HCT116 (cell line): ENCODE measurements at regions not wholly inside any gene's neighbourhood (a gene's known extent, or its start where the extent isn't known, plus 50 kb on each side); places are given as distances from the start of the nearest gene placed in this dataset.

ENCODE experiments used
- ATAC-seq: fragments of 200-7000 bp; cut with Tn5 transposase; 2 replicates; pipeline ENCODE4 v1.9.1; 2020; ENCODE audit warnings: mild to moderate bottlenecking, moderate library complexity
- BruUV-seq: library from RNA; stranded (reverse); fragments of 400-500 nt; replicated peaks from 2 replicates; lab custom pipeline; 2021; lab: Mats Ljungman, UMichigan
- CTCF ChIA-PET: fragments of 300-600 bp; sonication (Branson Sonifier 250); formaldehyde crosslinking; loops from one replicate; lab custom pipeline; 2021; ENCODE audit warnings: antibody characterized with exemption; lab: Charles Lee
- POLR2A ChIA-PET: fragments of 300-600, 350-600 bp; sonication (Branson Sonifier 250); formaldehyde crosslinking; loops from one replicate; lab custom pipeline; 2021; ENCODE audit warnings: antibody characterized with exemption; lab: Charles Lee
- RAD21 ChIA-PET, 2 experiments: fragments of 300-600 bp; sonication (Branson Sonifier 250); formaldehyde crosslinking; loops; one replicate each; lab custom pipeline; 2023; ENCODE audit warnings: low total read pairs in 2 of 2; ENCODE audit not compliant: uncharacterized antibody in 2 of 2, unreplicated experiment in 2 of 2, low non-redundant PET in 1 of 2; lab: Charles Lee
- DNase-seq: peaks from one replicate; pipeline ENCODE4 v3.0.0-alpha.2; 2010; ENCODE audit warnings: low read depth, low spot score
- H2AFZ ChIP-seq: fragments of 200-600 bp; shearing (Covaris generic), sonication (generic); 2 replicates; pipeline ENCODE4 v1.6.1; 2017; ENCODE audit warnings: low read depth, mixed run types, mixed read lengths, antibody characterized with exemption, low read length; ENCODE audit not compliant: poor library complexity, severe bottlenecking
- H3K27ac ChIP-seq: 2 replicates; pipeline ENCODE4 v1.5.1; 2012; ENCODE audit warnings: low read depth, low read length
- H3K27me3 ChIP-seq: fragments of 200-600 bp; sonication (generic); 2 replicates; pipeline ENCODE4 v1.6.1; 2016; ENCODE audit warnings: mixed run types, low read length, mixed read lengths; ENCODE audit not compliant: insufficient read depth
- H3K36me3 ChIP-seq, 2 experiments: fragments of 200-500 bp in 1 of 2; fragments of 200-600 bp in 1 of 2; sonication (Bioruptor generic) in 1 of 2; sonication (generic) in 1 of 2; 2 replicates each; pipeline versions ENCODE4 v1.5.1 to v1.6.1; 2014 to 2016; ENCODE audit warnings: low read length in 2 of 2, inconsistent platforms in 1 of 2, mixed read lengths in 1 of 2, mixed run types in 1 of 2; ENCODE audit not compliant: insufficient read depth in 2 of 2, control insufficient read depth in 1 of 2
- H3K4me1 ChIP-seq, 2 experiments: fragments of 200-600 bp in 1 of 2; sonication (generic) in 1 of 2; 2 replicates each; pipeline versions ENCODE4 v1.5.1 to v1.6.1; 2012 to 2017; ENCODE audit warnings: low read length in 2 of 2, inconsistent platforms in 1 of 2, mild to moderate bottlenecking in 1 of 2, mixed read lengths in 1 of 2, mixed run types in 1 of 2, moderate library complexity in 1 of 2; ENCODE audit not compliant: insufficient read depth in 2 of 2, control insufficient read depth in 1 of 2
- H3K4me2 ChIP-seq: fragments of 200-600 bp; sonication (generic); 2 replicates; pipeline ENCODE4 v1.6.1; 2017; ENCODE audit warnings: mixed run types, low read length, mixed read lengths
- H3K4me3 ChIP-seq, 2 experiments: fragments of 200-600 bp in 1 of 2; sonication (generic) in 1 of 2; replicated peaks in 1 of 2; 2 replicates each; pipeline ENCODE4 v1.5.1; 2011 to 2016; ENCODE audit warnings: low read length in 2 of 2, control low read depth in 1 of 2, low read depth in 1 of 2, mild to moderate bottlenecking in 1 of 2, mixed read lengths in 1 of 2, mixed run types in 1 of 2
- H3K79me2 ChIP-seq: fragments of 200-600 bp; sonication (generic); 2 replicates; pipeline ENCODE4 v1.6.1; 2017; ENCODE audit warnings: mild to moderate bottlenecking, mixed run types, low read length, moderate library complexity, mixed read lengths; ENCODE audit not compliant: insufficient read depth
- H3K9ac ChIP-seq: fragments of 200-600 bp; sonication (generic); 2 replicates; pipeline ENCODE4 v1.6.1; 2016; ENCODE audit warnings: low read length, mixed read lengths
- H3K9me2 ChIP-seq: fragments of 200-600 bp; sonication (generic), shearing (Covaris generic); 2 replicates; pipeline ENCODE4 v1.6.1; 2017; ENCODE audit warnings: mixed run types, mild to moderate bottlenecking, moderate library complexity; ENCODE audit not compliant: insufficient read depth
- H3K9me3 ChIP-seq, 2 experiments: fragments of 200-500 bp in 1 of 2; fragments of 200-600 bp in 1 of 2; sonication (Bioruptor generic) in 1 of 2; sonication (generic) in 1 of 2; 2 replicates each; pipeline ENCODE4 v1.6.1; 2014 to 2017; ENCODE audit warnings: low read length in 2 of 2, mixed read lengths in 2 of 2, inconsistent platforms in 1 of 2, low read depth in 1 of 2, mild to moderate bottlenecking in 1 of 2, mixed run types in 1 of 2, moderate library complexity in 1 of 2; ENCODE audit not compliant: control insufficient read depth in 1 of 2, insufficient read depth in 1 of 2
- H4K20me1 ChIP-seq: fragments of 200-600 bp; sonication (generic), shearing (Covaris generic); 2 replicates; pipeline ENCODE4 v1.6.1; 2017; ENCODE audit warnings: mixed run types, mild to moderate bottlenecking, moderate library complexity; ENCODE audit not compliant: insufficient read depth
- JUND ChIP-seq: IDR thresholded peaks from 2 replicates; pipeline ENCODE4 v1.6.1; 2012
- POLR2A ChIP-seq: IDR thresholded peaks from 2 replicates; pipeline ENCODE4 v1.7.0; 2011; ENCODE audit warnings: borderline replicate concordance; ENCODE audit not compliant: insufficient read depth, insufficient read length; ENCODE audit errors: extremely low read depth
- POLR2AphosphoS5 ChIP-seq: IDR thresholded peaks from 2 replicates; pipeline ENCODE4 v1.6.1; 2011; ENCODE audit warnings: mild to moderate bottlenecking, low read depth, low read length, moderate library complexity
- SP1 ChIP-seq: IDR thresholded peaks from 2 replicates; pipeline ENCODE4 v1.6.1; 2012; ENCODE audit warnings: low read depth
- TCF7L2 ChIP-seq: IDR thresholded peaks from 2 replicates; pipeline ENCODE4 v1.7.0; 2011; ENCODE audit warnings: borderline replicate concordance, inconsistent platforms; ENCODE audit not compliant: insufficient read depth, insufficient read length; ENCODE audit errors: extremely low read depth
- ZNF274 ChIP-seq: fragments of 200-500 bp; sonication (Bioruptor generic); IDR thresholded peaks from 2 replicates; pipeline ENCODE4 v1.6.1; 2014; ENCODE audit warnings: mild to moderate bottlenecking, low read depth, low read length, inconsistent platforms
- intact Hi-C: fragments of 100-400 bp; cut with micrococcal nuclease; formaldehyde crosslinking; loops from 2 replicates; pipeline ENCODE4 v1.10.0; 2022
- TF ChIP-seq, protein P1 (sequence below), 3 experiments: fragments of 200-600 bp in 1 of 3; sonication (generic) in 1 of 3; IDR thresholded peaks in 2 of 3; conservative IDR thresholded peaks in 1 of 3; 2 replicates each; pipeline ENCODE4 v1.5.1; 2012 to 2017; ENCODE audit warnings: low read depth in 2 of 3, low read length in 2 of 3, antibody characterized with exemption in 1 of 3, borderline replicate concordance in 1 of 3, control low read depth in 1 of 3, mild to moderate bottlenecking in 1 of 3, mixed read lengths in 1 of 3, mixed run types in 1 of 3, moderate library complexity in 1 of 3; ENCODE audit not compliant: insufficient read depth in 1 of 3
- TF ChIP-seq, protein P2 (sequence below): IDR thresholded peaks from 2 replicates; pipeline ENCODE4 v1.6.1; 2011; ENCODE audit warnings: mild to moderate bottlenecking, low read length, moderate library complexity; ENCODE audit not compliant: insufficient replicate concordance; ENCODE audit errors: extremely low read depth

DNA sequence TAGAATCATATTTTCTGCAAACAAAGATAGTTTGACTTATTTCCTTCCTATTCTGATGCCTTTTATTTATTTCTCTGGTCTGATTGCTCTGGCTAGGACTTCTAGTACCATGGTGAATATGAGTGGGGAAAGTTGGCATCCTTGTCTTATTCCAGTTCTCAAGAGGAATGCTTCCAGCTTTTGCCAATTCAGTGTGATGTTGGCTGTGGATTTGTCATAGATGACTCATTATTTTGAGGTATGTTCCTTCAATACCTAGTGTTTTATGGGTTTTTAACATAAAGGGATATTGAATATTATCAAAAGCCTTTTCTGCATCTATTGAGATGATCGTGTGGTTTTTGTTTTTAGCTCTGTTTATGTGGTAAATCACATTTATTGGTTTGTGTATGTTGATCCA, 139.4 kb upstream of the CNTN1 start:
- H3K27me3 ChIP-seq, result no peaks in the 10 kb centered on the region
- DNase-seq, result no peak
- no peak for ATAC-seq
- no TSS peak for BruUV-seq
- no peak overlapping the region for H3K9ac ChIP-seq
- no peak overlapping the region for H3K4me3 ChIP-seq
- no peak overlapping the region for H3K4me2 ChIP-seq
- no peaks in the 10 kb centered on the region for H3K36me3 ChIP-seq
- H3K4me1 ChIP-seq, result no peaks in the 10 kb centered on the region
- RAD21 ChIA-PET, result no interaction called here
- POLR2A ChIA-PET, result no interaction called here
- no peaks in the 10 kb centered on the region for H4K20me1 ChIP-seq
- no peaks in the 10 kb centered on the region for H3K9me2 ChIP-seq
- no peaks in the 10 kb centered on the region for H3K79me2 ChIP-seq
- no peaks in the 10 kb centered on the region for H3K9me3 ChIP-seq
- H3K27ac ChIP-seq, result no peak overlapping the region
- intact Hi-C loops, result no loop called here
- H2AFZ ChIP-seq, result no peak overlapping the region
- CTCF ChIA-PET, result no interaction called here
- TF ChIP-seq JUND (no peak), TCF7L2 (no peak), POLR2AphosphoS5 (no peak), ZNF274 (no peak), POLR2A (no peak), SP1 (no peak)
- TF ChIP-seq, protein P1, sequence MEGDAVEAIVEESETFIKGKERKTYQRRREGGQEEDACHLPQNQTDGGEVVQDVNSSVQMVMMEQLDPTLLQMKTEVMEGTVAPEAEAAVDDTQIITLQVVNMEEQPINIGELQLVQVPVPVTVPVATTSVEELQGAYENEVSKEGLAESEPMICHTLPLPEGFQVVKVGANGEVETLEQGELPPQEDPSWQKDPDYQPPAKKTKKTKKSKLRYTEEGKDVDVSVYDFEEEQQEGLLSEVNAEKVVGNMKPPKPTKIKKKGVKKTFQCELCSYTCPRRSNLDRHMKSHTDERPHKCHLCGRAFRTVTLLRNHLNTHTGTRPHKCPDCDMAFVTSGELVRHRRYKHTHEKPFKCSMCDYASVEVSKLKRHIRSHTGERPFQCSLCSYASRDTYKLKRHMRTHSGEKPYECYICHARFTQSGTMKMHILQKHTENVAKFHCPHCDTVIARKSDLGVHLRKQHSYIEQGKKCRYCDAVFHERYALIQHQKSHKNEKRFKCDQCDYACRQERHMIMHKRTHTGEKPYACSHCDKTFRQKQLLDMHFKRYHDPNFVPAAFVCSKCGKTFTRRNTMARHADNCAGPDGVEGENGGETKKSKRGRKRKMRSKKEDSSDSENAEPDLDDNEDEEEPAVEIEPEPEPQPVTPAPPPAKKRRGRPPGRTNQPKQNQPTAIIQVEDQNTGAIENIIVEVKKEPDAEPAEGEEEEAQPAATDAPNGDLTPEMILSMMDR (IDR thresholded peaks at IDR 0.05 in 2 of 3, conservative IDR thresholded peaks at IDR 0.05 in 1 of 3; ENCODE audit: borderline replicate concordance in 1 of 3, insufficient read depth in 1 of 3, low read depth in 2 of 3, low read length in 2 of 3), result no peak
- TF ChIP-seq, protein P2, sequence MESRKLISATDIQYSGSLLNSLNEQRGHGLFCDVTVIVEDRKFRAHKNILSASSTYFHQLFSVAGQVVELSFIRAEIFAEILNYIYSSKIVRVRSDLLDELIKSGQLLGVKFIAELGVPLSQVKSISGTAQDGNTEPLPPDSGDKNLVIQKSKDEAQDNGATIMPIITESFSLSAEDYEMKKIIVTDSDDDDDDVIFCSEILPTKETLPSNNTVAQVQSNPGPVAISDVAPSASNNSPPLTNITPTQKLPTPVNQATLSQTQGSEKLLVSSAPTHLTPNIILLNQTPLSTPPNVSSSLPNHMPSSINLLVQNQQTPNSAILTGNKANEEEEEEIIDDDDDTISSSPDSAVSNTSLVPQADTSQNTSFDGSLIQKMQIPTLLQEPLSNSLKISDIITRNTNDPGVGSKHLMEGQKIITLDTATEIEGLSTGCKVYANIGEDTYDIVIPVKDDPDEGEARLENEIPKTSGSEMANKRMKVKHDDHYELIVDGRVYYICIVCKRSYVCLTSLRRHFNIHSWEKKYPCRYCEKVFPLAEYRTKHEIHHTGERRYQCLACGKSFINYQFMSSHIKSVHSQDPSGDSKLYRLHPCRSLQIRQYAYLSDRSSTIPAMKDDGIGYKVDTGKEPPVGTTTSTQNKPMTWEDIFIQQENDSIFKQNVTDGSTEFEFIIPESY, result no peak
